ENCODE measurements at regions not wholly inside any gene's neighbourhood (a gene's known extent, or its start where the extent isn't known, plus 50 kb on each side); places are given as distances from the start of the nearest gene placed in this dataset.
"Not testable (repeated sequence)": the region's sequence is repeated elsewhere in the genome, so short reads cannot be mapped to it uniquely, and the experiment has no call there.

GRCh38 chr19:30936276-30936675 is 413.0 kb downstream of the TSHZ3 start:
- H3K36me3 ChIP-seq (replicated peaks; ENCODE audit: insufficient read depth, low read depth) = no peaks in the 10 kb centered on the region
- no peak for DNase-seq (ENCODE audit: low spot score)
- H2AFZ ChIP-seq = no peak overlapping the region
- no peaks in the 10 kb centered on the region for H3K9me3 ChIP-seq (ENCODE audit: low read depth)
- no peaks in the 10 kb centered on the region for H3K79me2 ChIP-seq
- WGBS (ENCODE audit: low lambda C conversion rate, missing lambda C conversion rate) = 91% methylated on average over 5 of the region's 5 CpGs
- no peak overlapping the region for H3K4me3 ChIP-seq
- TF ChIP-seq EZH2phosphoT487 (IDR thresholded peaks at IDR 0.05; ENCODE audit: low read depth, severe bottlenecking, unreplicated experiment) (no peak), EZH2 (IDR thresholded peaks at IDR 0.05; ENCODE audit: borderline replicate concordance) (no peak), CTCF (IDR thresholded peaks at IDR 0.05; ENCODE audit: poor library complexity) (no peak)
- H4K20me1 ChIP-seq (ENCODE audit: insufficient read depth, poor library complexity, severe bottlenecking) = no peaks in the 10 kb centered on the region
- no peaks in the 10 kb centered on the region for H3K4me1 ChIP-seq (ENCODE audit: insufficient read depth)
- no peaks in the 10 kb centered on the region for H3K27me3 ChIP-seq
- H3K4me2 ChIP-seq = no peak overlapping the region
- H3K27ac ChIP-seq = no peak overlapping the region
- H3K9me2 ChIP-seq (replicated peaks; ENCODE audit: insufficient read depth) = no peaks in the 10 kb centered on the region

GRCh38 chr19:30935146-30935545 is 414.1 kb downstream of the TSHZ3 start:
- Histone ChIP-seq H3K27ac (no peak overlapping the region), H3K4me1 (ENCODE audit: insufficient read depth) (no peaks in the 10 kb centered on the region), H3K9me2 (replicated peaks; ENCODE audit: insufficient read depth) (no peaks in the 10 kb centered on the region), H3K79me2 (no peaks in the 10 kb centered on the region), H3K27me3 (no peaks in the 10 kb centered on the region), H3K4me3 (no peak overlapping the region), H2AFZ (no peak overlapping the region), H3K4me2 (no peak overlapping the region), H4K20me1 (ENCODE audit: insufficient read depth, poor library complexity, severe bottlenecking) (no peaks in the 10 kb centered on the region), H3K9me3 (ENCODE audit: low read depth) (no peaks in the 10 kb centered on the region), H3K36me3 (replicated peaks; ENCODE audit: insufficient read depth, low read depth) (no peaks in the 10 kb centered on the region)
- TF ChIP-seq EZH2phosphoT487 (IDR thresholded peaks at IDR 0.05; ENCODE audit: low read depth, severe bottlenecking, unreplicated experiment) (no peak), EZH2 (IDR thresholded peaks at IDR 0.05; ENCODE audit: borderline replicate concordance) (no peak), CTCF (IDR thresholded peaks at IDR 0.05; ENCODE audit: poor library complexity) (no peak)
- no peak for DNase-seq (ENCODE audit: low spot score)
- WGBS (ENCODE audit: low lambda C conversion rate, missing lambda C conversion rate) = 57% methylated on average over 4 of the region's 4 CpGs

GRCh38 chr19:30933454-30933853 is 415.8 kb downstream of the TSHZ3 start:
- not testable (repeated sequence) for H3K79me2 ChIP-seq; H3K4me1 ChIP-seq (ENCODE audit: insufficient read depth); H3K4me3 ChIP-seq; H4K20me1 ChIP-seq (ENCODE audit: insufficient read depth, poor library complexity, severe bottlenecking); H3K9me2 ChIP-seq (replicated peaks; ENCODE audit: insufficient read depth); H3K9me3 ChIP-seq (ENCODE audit: low read depth); DNase-seq (ENCODE audit: low spot score); H3K36me3 ChIP-seq (replicated peaks; ENCODE audit: insufficient read depth, low read depth); H3K27me3 ChIP-seq; H2AFZ ChIP-seq; H3K4me2 ChIP-seq; H3K27ac ChIP-seq
- 100% methylated on average over 3 of the region's 3 CpGs for whole genome bisulfite sequencing (ENCODE audit: low lambda C conversion rate, missing lambda C conversion rate)

GRCh38 chr19:30932854-30933253 is 416.4 kb downstream of the TSHZ3 start:
- no peak for TF ChIP-seq CTCF (IDR thresholded peaks at IDR 0.05; ENCODE audit: poor library complexity)
- TF ChIP-seq EZH2phosphoT487 (IDR thresholded peaks at IDR 0.05; ENCODE audit: low read depth, severe bottlenecking, unreplicated experiment) = no peak
- TF ChIP-seq EZH2 (IDR thresholded peaks at IDR 0.05; ENCODE audit: borderline replicate concordance) = no peak
- no peaks in the 10 kb centered on the region for H3K9me2 ChIP-seq (replicated peaks; ENCODE audit: insufficient read depth)
- H2AFZ ChIP-seq = no peak overlapping the region
- no peaks in the 10 kb centered on the region for H3K36me3 ChIP-seq (replicated peaks; ENCODE audit: insufficient read depth, low read depth)
- H3K4me2 ChIP-seq = no peak overlapping the region
- no peak for DNase-seq (ENCODE audit: low spot score)
- no peak overlapping the region for H3K4me3 ChIP-seq
- H3K27me3 ChIP-seq = no peaks in the 10 kb centered on the region
- no peaks in the 10 kb centered on the region for H3K79me2 ChIP-seq
- H3K4me1 ChIP-seq (ENCODE audit: insufficient read depth) = no peaks in the 10 kb centered on the region
- H3K27ac ChIP-seq = no peak overlapping the region
- 56% methylated on average over 3 of the region's 3 CpGs for WGBS (ENCODE audit: low lambda C conversion rate, missing lambda C conversion rate)
- H4K20me1 ChIP-seq (ENCODE audit: insufficient read depth, poor library complexity, severe bottlenecking) = no peaks in the 10 kb centered on the region
- no peaks in the 10 kb centered on the region for H3K9me3 ChIP-seq (ENCODE audit: low read depth)

Measured in hepatocyte (in vitro differentiated cells).